Epithelial cell of esophagus (primary cell): ENCODE measurements at regions not wholly inside any gene's neighbourhood (a gene's known extent, or its start where the extent isn't known, plus 50 kb on each side); places are given as distances from the start of the nearest gene placed in this dataset.

Experiments used
- DNase-seq: peaks from one replicate; pipeline ENCODE4 v3.0.0; 2010; ENCODE audit warnings: low read depth
- H3K4me3 ChIP-seq: 2 replicates; pipeline ENCODE4 v1.5.1; 2011; ENCODE audit warnings: mild to moderate bottlenecking, low read length, control low read depth
- CTCF ChIP-seq: IDR thresholded peaks from 2 replicates; pipeline ENCODE4 v1.5.1; 2011; ENCODE audit warnings: low read depth, mild to moderate bottlenecking, low read length, control low read depth, inconsistent platforms; ENCODE audit not compliant: insufficient read depth; ENCODE audit errors: missing control alignments

GRCh38 chr5:75002271-75002670 lies 50.1 kb downstream of the GCNT4 start:
- H3K4me3 ChIP-seq = no peak overlapping the region
- DNase-seq = no peak
- TF ChIP-seq CTCF = no peak

- DNase-seq = no peak
- no peak for TF ChIP-seq CTCF
- H3K4me3 ChIP-seq = no peak overlapping the region
These were observed 56.4 kb downstream of the GCNT4 start for GRCh38 chr5:74995926-74996325.

GRCh38 chr5:74994826-74995225 lies 57.5 kb downstream of the GCNT4 start:
- TF ChIP-seq CTCF = no peak
- no peak for DNase-seq

GRCh38 chr5:74993743-74994142 lies 58.6 kb downstream of the GCNT4 start:
- TF ChIP-seq CTCF = no peak

More at GRCh38 chr5:74994826-74995225, 57.5 kb downstream of the GCNT4 start:
- H3K4me3 ChIP-seq = no peak overlapping the region

GRCh38 chr5:74992791-74993190 lies 59.6 kb downstream of the GCNT4 start:
- TF ChIP-seq CTCF = no peak
- no peak overlapping the region for H3K4me3 ChIP-seq
- peak; percentile 46 for DNase-seq

More at GRCh38 chr5:74993743-74994142, 58.6 kb downstream of the GCNT4 start:
- no peak for DNase-seq
- no peak overlapping the region for H3K4me3 ChIP-seq

- no peak for TF ChIP-seq CTCF
- no peak overlapping the region for H3K4me3 ChIP-seq
- DNase-seq = no peak
These were observed 60.8 kb downstream of the GCNT4 start for GRCh38 chr5:74991522-74991921.

GRCh38 chr5:74990194-74990593 lies 62.2 kb downstream of the GCNT4 start:
- no peak for TF ChIP-seq CTCF
- DNase-seq = no peak
- no peak overlapping the region for H3K4me3 ChIP-seq
